UCSD-AML1 (cell line): ENCODE measurements at regions not wholly inside any gene's neighbourhood (a gene's known extent, or its start where the extent isn't known, plus 50 kb on each side); places are given as distances from the start of the nearest gene placed in this dataset.

Experiments
- DNase-seq: peaks from one replicate; lab custom pipeline; 2025; ENCODE audit not compliant: unreplicated experiment; lab: John Stamatoyannopoulos, UW

- no peak for DNase-seq
Observed at GRCh38 chr12:126776026-126776655, 1490.8 kb upstream of the TMEM132C start.

GRCh38 chr12:126780343-126780742 is 1486.6 kb upstream of the TMEM132C start:
- DNase-seq: no peak

GRCh38 chr12:126781593-126781992 is 1485.4 kb upstream of the TMEM132C start:
- DNase-seq: no peak

- no peak for DNase-seq
Observed at GRCh38 chr12:126782083-126782482, 1484.9 kb upstream of the TMEM132C start.

- peak; percentile 23 for DNase-seq
Observed at GRCh38 chr12:126784328-126784921, 1482.5 kb upstream of the TMEM132C start.

- DNase-seq: no peak
Observed at GRCh38 chr12:126789963-126790362, 1477.0 kb upstream of the TMEM132C start.

- no peak for DNase-seq
Observed at GRCh38 chr12:126791122-126791521, 1475.8 kb upstream of the TMEM132C start.

GRCh38 chr12:126792411-126792810 is 1474.6 kb upstream of the TMEM132C start:
- DNase-seq: no peak

GRCh38 chr12:126797525-126797924 is 1469.4 kb upstream of the TMEM132C start:
- DNase-seq: no peak

GRCh38 chr12:126798449-126798848 is 1468.5 kb upstream of the TMEM132C start:
- DNase-seq: no peak

GRCh38 chr12:126807312-126807865 is 1459.6 kb upstream of the TMEM132C start:
- DNase-seq: no peak

- no peak for DNase-seq
Observed at GRCh38 chr12:126811391-126811790, 1455.6 kb upstream of the TMEM132C start.

- DNase-seq: no peak
Observed at GRCh38 chr12:126819554-126819953, 1447.4 kb upstream of the TMEM132C start.

- no peak for DNase-seq
Observed at GRCh38 chr12:126830778-126831680, 1435.9 kb upstream of the TMEM132C start.

- DNase-seq: no peak
Observed at GRCh38 chr12:126837697-126838096, 1429.3 kb upstream of the TMEM132C start.

- DNase-seq: no peak
Observed at GRCh38 chr12:126843915-126844669, 1422.9 kb upstream of the TMEM132C start.

GRCh38 chr12:126847005-126847629 is 1419.9 kb upstream of the TMEM132C start:
- no peak for DNase-seq

- DNase-seq: no peak
Observed at GRCh38 chr12:126855768-126856167, 1411.2 kb upstream of the TMEM132C start.

- no peak for DNase-seq
Observed at GRCh38 chr12:126856958-126857357, 1410.0 kb upstream of the TMEM132C start.

- DNase-seq: no peak
Observed at GRCh38 chr12:126858560-126858959, 1408.4 kb upstream of the TMEM132C start.
